HEK293 (cell line): ENCODE measurements at regions not wholly inside any gene's neighbourhood (a gene's known extent, or its start where the extent isn't known, plus 50 kb on each side); places are given as distances from the start of the nearest gene placed in this dataset.

Experiments used
- CTCF ChIA-PET: fragments of 350-600 bp; formaldehyde crosslinking; extraction: SDS; loops from one replicate; lab custom pipeline; 2021; ENCODE audit warnings: antibody characterized with exemption; lab: Yijun Ruan, JAX
- POLR2A ChIA-PET: fragments of 300-600 bp; formaldehyde crosslinking; extraction: SDS; loops from one replicate; lab custom pipeline; 2020; ENCODE audit warnings: antibody characterized with exemption, inconsistent platforms; lab: Yijun Ruan, JAX
- H3K27ac ChIP-seq: fragments of 200-500 bp; sonication (Bioruptor generic); 2 replicates; pipeline ENCODE4 v1.5.1; 2014; ENCODE audit warnings: low read depth, low read length, control low read depth, inconsistent platforms; ENCODE audit errors: extremely low read depth
- H3K36me3 ChIP-seq, 2 experiments: fragments of 200-500 bp in 1 of 2; sonication (Bioruptor generic) in 1 of 2; 1 replicate in 1 of 2; 2 replicates in 1 of 2; pipeline ENCODE4 v1.5.1; 2014 to 2017; ENCODE audit warnings: inconsistent platforms in 2 of 2, low read length in 2 of 2; ENCODE audit not compliant: control insufficient read depth in 2 of 2, insufficient read depth in 1 of 2
- H3K4me1 ChIP-seq: fragments of 200-500 bp; sonication (Bioruptor generic); 2 replicates; pipeline ENCODE4 v1.5.1; 2014; ENCODE audit warnings: mild to moderate bottlenecking, low read length, inconsistent platforms; ENCODE audit not compliant: control insufficient read depth, insufficient read depth
- H3K4me3 ChIP-seq: 2 replicates; pipeline ENCODE4 v1.5.1; 2011; ENCODE audit warnings: low read depth, mild to moderate bottlenecking, control low read depth, low read length, moderate library complexity
- H3K9me3 ChIP-seq: fragments of 200-500 bp; sonication (Bioruptor generic); 2 replicates; pipeline ENCODE4 v1.5.1; 2014; ENCODE audit warnings: low read depth, low read length, inconsistent platforms; ENCODE audit not compliant: control insufficient read depth, insufficient read depth
- BCL11B ChIP-seq: fragments of 450-650 bp; formaldehyde crosslinking; IDR thresholded peaks from 2 replicates; pipeline ENCODE4 v1.5.1; 2016; ENCODE audit warnings: low read depth, missing biosample characterization, missing genetic modification characterization
- GFI1B ChIP-seq: fragments of 450-650 bp; formaldehyde crosslinking; IDR thresholded peaks from 2 replicates; pipeline ENCODE4 v1.5.1; 2016; ENCODE audit warnings: missing biosample characterization, missing genetic modification characterization
- KLF9 ChIP-seq: fragments of 450-650 bp; formaldehyde crosslinking; IDR thresholded peaks from 2 replicates; pipeline ENCODE4 v1.5.1; 2016; ENCODE audit warnings: missing biosample characterization, missing genetic modification characterization, low read depth
- SETDB1 ChIP-seq: IDR thresholded peaks from one replicate; pipeline ENCODE4 v1.6.1; 2017; ENCODE audit warnings: mild to moderate bottlenecking, low read length, moderate library complexity, mixed read lengths; ENCODE audit not compliant: insufficient read length
- ZBTB17 ChIP-seq: fragments of 450-650 bp; formaldehyde crosslinking; IDR thresholded peaks from 2 replicates; pipeline ENCODE4 v1.5.1; 2016; ENCODE audit warnings: missing biosample characterization, missing genetic modification characterization
- ZBTB44 ChIP-seq: fragments of 450-650 bp; IDR thresholded peaks from 2 replicates; pipeline ENCODE4 v1.5.1; 2018; ENCODE audit warnings: missing biosample characterization, mild to moderate bottlenecking, missing genetic modification characterization
- ZNF132 ChIP-seq: fragments of 450-650 bp; formaldehyde crosslinking; IDR thresholded peaks from 2 replicates; pipeline ENCODE4 v1.5.1; 2017; ENCODE audit warnings: missing biosample characterization, missing genetic modification characterization, borderline replicate concordance
- ZNF214 ChIP-seq: fragments of 450-650 bp; formaldehyde crosslinking; IDR thresholded peaks from 2 replicates; pipeline ENCODE4 v1.5.1; 2017; ENCODE audit warnings: missing biosample characterization, mild to moderate bottlenecking, missing genetic modification characterization, borderline replicate concordance
- ZNF23 ChIP-seq: fragments of 450-650 bp; formaldehyde crosslinking; IDR thresholded peaks from 2 replicates; pipeline ENCODE4 v1.5.1; 2016; ENCODE audit warnings: missing biosample characterization, missing genetic modification characterization, borderline replicate concordance
- ZNF266 ChIP-seq: fragments of 450-650 bp; formaldehyde crosslinking; IDR thresholded peaks from 2 replicates; pipeline ENCODE4 v1.5.1; 2016; ENCODE audit warnings: missing biosample characterization, missing genetic modification characterization, low read depth
- ZNF561 ChIP-seq: fragments of 450-650 bp; IDR thresholded peaks from 2 replicates; pipeline ENCODE4 v1.5.1; 2018; ENCODE audit warnings: missing biosample characterization, missing genetic modification characterization, borderline replicate concordance
- ZNF701 ChIP-seq: fragments of 450-650 bp; formaldehyde crosslinking; IDR thresholded peaks from 2 replicates; pipeline ENCODE4 v1.5.1; 2016; ENCODE audit warnings: missing biosample characterization, missing genetic modification characterization
- TF ChIP-seq, protein P1 (sequence below): fragments of 450-650 bp; formaldehyde crosslinking; IDR thresholded peaks from 2 replicates; pipeline ENCODE4 v1.5.1; 2016; ENCODE audit warnings: missing biosample characterization, missing genetic modification characterization, low read depth
- TF ChIP-seq, protein P2 (sequence below): fragments of 450-650 bp; formaldehyde crosslinking; IDR thresholded peaks from 2 replicates; pipeline ENCODE4 v1.5.1; 2016; ENCODE audit warnings: missing biosample characterization, missing genetic modification characterization
- TF ChIP-seq, protein P3 (sequence below): fragments of 450-650 bp; formaldehyde crosslinking; IDR thresholded peaks from 2 replicates; pipeline ENCODE4 v1.5.1; 2016; ENCODE audit warnings: missing biosample characterization, missing genetic modification characterization

- TF ChIP-seq, protein P1, sequence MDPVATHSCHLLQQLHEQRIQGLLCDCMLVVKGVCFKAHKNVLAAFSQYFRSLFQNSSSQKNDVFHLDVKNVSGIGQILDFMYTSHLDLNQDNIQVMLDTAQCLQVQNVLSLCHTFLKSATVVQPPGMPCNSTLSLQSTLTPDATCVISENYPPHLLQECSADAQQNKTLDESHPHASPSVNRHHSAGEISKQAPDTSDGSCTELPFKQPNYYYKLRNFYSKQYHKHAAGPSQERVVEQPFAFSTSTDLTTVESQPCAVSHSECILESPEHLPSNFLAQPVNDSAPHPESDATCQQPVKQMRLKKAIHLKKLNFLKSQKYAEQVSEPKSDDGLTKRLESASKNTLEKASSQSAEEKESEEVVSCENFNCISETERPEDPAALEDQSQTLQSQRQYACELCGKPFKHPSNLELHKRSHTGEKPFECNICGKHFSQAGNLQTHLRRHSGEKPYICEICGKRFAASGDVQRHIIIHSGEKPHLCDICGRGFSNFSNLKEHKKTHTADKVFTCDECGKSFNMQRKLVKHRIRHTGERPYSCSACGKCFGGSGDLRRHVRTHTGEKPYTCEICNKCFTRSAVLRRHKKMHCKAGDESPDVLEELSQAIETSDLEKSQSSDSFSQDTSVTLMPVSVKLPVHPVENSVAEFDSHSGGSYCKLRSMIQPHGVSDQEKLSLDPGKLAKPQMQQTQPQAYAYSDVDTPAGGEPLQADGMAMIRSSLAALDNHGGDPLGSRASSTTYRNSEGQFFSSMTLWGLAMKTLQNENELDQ (tag by site-specific recombination), result no peak
- TF ChIP-seq ZNF266, result no peak
- TF ChIP-seq KLF9 (tag by site-specific recombination), result no peak
- no peak for TF ChIP-seq ZBTB17 (tag by site-specific recombination)
- TF ChIP-seq, protein P2, sequence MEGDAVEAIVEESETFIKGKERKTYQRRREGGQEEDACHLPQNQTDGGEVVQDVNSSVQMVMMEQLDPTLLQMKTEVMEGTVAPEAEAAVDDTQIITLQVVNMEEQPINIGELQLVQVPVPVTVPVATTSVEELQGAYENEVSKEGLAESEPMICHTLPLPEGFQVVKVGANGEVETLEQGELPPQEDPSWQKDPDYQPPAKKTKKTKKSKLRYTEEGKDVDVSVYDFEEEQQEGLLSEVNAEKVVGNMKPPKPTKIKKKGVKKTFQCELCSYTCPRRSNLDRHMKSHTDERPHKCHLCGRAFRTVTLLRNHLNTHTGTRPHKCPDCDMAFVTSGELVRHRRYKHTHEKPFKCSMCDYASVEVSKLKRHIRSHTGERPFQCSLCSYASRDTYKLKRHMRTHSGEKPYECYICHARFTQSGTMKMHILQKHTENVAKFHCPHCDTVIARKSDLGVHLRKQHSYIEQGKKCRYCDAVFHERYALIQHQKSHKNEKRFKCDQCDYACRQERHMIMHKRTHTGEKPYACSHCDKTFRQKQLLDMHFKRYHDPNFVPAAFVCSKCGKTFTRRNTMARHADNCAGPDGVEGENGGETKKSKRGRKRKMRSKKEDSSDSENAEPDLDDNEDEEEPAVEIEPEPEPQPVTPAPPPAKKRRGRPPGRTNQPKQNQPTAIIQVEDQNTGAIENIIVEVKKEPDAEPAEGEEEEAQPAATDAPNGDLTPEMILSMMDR (tag by site-specific recombination), result no peak
- TF ChIP-seq, protein P3, sequence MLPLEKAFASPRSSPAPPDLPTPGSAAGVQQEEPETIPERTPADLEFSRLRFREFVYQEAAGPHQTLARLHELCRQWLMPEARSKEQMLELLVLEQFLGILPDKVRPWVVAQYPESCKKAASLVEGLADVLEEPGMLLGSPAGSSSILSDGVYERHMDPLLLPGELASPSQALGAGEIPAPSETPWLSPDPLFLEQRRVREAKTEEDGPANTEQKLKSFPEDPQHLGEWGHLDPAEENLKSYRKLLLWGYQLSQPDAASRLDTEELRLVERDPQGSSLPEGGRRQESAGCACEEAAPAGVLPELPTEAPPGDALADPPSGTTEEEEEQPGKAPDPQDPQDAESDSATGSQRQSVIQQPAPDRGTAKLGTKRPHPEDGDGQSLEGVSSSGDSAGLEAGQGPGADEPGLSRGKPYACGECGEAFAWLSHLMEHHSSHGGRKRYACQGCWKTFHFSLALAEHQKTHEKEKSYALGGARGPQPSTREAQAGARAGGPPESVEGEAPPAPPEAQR (tag by site-specific recombination), result no peak
- no peak for TF ChIP-seq ZNF561 (tag by site-specific recombination)
- no peak for TF ChIP-seq GFI1B (tag by site-specific recombination)
- TF ChIP-seq SETDB1, result no peak
- no peak for TF ChIP-seq ZNF701
- TF ChIP-seq ZNF23 (tag by site-specific recombination), result no peak
- no peak for TF ChIP-seq ZNF214 (tag by site-specific recombination)
- TF ChIP-seq, all 188 proteins: peak for 0
Observed at GRCh38 chr7:124553502-124553901, 212.1 kb downstream of the GPR37 start (continued).

- no peaks in the 10 kb centered on the region for H3K36me3 ChIP-seq
- ChIA-PET CTCF (no interaction called here), POLR2A (no interaction called here)
- no peaks in the 10 kb centered on the region for H3K9me3 ChIP-seq
- H3K4me1 ChIP-seq, result no peaks in the 10 kb centered on the region
- no peak for TF ChIP-seq ZNF132
- TF ChIP-seq ZNF701, result no peak
- TF ChIP-seq BCL11B (tag by site-specific recombination), result no peak
- no peak overlapping the region for H3K4me3 ChIP-seq
- H3K27ac ChIP-seq, result no peak overlapping the region
Observed at GRCh38 chr7:124552217-124552616, 213.4 kb downstream of the GPR37 start.

- Histone ChIP-seq H3K4me1 (no peaks in the 10 kb centered on the region), H3K36me3 (no peaks in the 10 kb centered on the region), H3K4me3 (no peak overlapping the region), H3K9me3 (no peaks in the 10 kb centered on the region), H3K27ac (no peak overlapping the region)
- TF ChIP-seq ZNF23 (tag by site-specific recombination), result no peak
- TF ChIP-seq ZBTB44 (tag by site-specific recombination), result no peak
- CTCF ChIA-PET, result interaction anchor here (0.6 kb wide), 2 partner anchors 18 to 780 kb away, joined by 3 to 7 read pairs; no protein-coding TSS in a partner anchor
- POLR2A ChIA-PET, result no interaction called here
Observed at GRCh38 chr7:124550036-124550435, 215.6 kb downstream of the GPR37 start.
